Neural cell (in vitro differentiated cells): ENCODE measurements at regions not wholly inside any gene's neighbourhood (a gene's known extent, or its start where the extent isn't known, plus 50 kb on each side); places are given as distances from the start of the nearest gene placed in this dataset.

ENCODE experiments used
- EP300 ChIP-seq: fragments of 450-650 bp; conservative IDR thresholded peaks from 2 replicates; pipeline ENCODE4 v1.6.1; 2014; ENCODE audit warnings: antibody characterized with exemption, mild to moderate bottlenecking, moderate library complexity; ENCODE audit not compliant: poor library complexity, severe bottlenecking
- EZH2 ChIP-seq: fragments of 200-600, 300-800 bp; shearing (Covaris generic), sonication (generic); IDR thresholded peaks from 2 replicates; pipeline ENCODE4 v1.6.1; 2014; ENCODE audit warnings: antibody characterized with exemption, low read length, borderline replicate concordance, mild to moderate bottlenecking; ENCODE audit not compliant: insufficient read depth, poor library complexity, severe bottlenecking
- RAD21 ChIP-seq: fragments of 450-650 bp; conservative IDR thresholded peaks from 2 replicates; pipeline ENCODE4 v1.6.1; 2014; ENCODE audit warnings: antibody characterized with exemption, mild to moderate bottlenecking, moderate library complexity
- REST ChIP-seq: IDR thresholded peaks from 2 replicates; pipeline ENCODE4 v1.6.1; 2012; ENCODE audit warnings: borderline replicate concordance
- TAF1 ChIP-seq: IDR thresholded peaks from 2 replicates; pipeline ENCODE4 v1.6.1; 2012; ENCODE audit warnings: low read depth
- TF ChIP-seq, protein P1 (sequence below): fragments of 450-650 bp; IDR thresholded peaks from 2 replicates; pipeline ENCODE4 v1.5.1; 2014; ENCODE audit warnings: antibody characterized with exemption, mild to moderate bottlenecking, moderate library complexity; ENCODE audit not compliant: poor library complexity, severe bottlenecking

- TF ChIP-seq EZH2: no peak
- no peak for TF ChIP-seq EP300
- TF ChIP-seq, protein P1, sequence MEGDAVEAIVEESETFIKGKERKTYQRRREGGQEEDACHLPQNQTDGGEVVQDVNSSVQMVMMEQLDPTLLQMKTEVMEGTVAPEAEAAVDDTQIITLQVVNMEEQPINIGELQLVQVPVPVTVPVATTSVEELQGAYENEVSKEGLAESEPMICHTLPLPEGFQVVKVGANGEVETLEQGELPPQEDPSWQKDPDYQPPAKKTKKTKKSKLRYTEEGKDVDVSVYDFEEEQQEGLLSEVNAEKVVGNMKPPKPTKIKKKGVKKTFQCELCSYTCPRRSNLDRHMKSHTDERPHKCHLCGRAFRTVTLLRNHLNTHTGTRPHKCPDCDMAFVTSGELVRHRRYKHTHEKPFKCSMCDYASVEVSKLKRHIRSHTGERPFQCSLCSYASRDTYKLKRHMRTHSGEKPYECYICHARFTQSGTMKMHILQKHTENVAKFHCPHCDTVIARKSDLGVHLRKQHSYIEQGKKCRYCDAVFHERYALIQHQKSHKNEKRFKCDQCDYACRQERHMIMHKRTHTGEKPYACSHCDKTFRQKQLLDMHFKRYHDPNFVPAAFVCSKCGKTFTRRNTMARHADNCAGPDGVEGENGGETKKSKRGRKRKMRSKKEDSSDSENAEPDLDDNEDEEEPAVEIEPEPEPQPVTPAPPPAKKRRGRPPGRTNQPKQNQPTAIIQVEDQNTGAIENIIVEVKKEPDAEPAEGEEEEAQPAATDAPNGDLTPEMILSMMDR: no peak
- no peak for TF ChIP-seq REST
- TF ChIP-seq TAF1: no peak
- TF ChIP-seq RAD21: no peak
Observed at GRCh38 chr13:84290386-84290785, 408.1 kb upstream of the SLITRK1 start.
